GM18502 (cell line): ENCODE measurements at regions not wholly inside any gene's neighbourhood (a gene's known extent, or its start where the extent isn't known, plus 50 kb on each side); places are given as distances from the start of the nearest gene placed in this dataset.

Experiments used
- ATAC-seq: cut with Tn5 transposase; IDR thresholded peaks from one replicate; pipeline ENCODE4 v1.9.1; 2021; ENCODE audit warnings: mild to moderate bottlenecking; ENCODE audit not compliant: unreplicated experiment, poor library complexity

DNA sequence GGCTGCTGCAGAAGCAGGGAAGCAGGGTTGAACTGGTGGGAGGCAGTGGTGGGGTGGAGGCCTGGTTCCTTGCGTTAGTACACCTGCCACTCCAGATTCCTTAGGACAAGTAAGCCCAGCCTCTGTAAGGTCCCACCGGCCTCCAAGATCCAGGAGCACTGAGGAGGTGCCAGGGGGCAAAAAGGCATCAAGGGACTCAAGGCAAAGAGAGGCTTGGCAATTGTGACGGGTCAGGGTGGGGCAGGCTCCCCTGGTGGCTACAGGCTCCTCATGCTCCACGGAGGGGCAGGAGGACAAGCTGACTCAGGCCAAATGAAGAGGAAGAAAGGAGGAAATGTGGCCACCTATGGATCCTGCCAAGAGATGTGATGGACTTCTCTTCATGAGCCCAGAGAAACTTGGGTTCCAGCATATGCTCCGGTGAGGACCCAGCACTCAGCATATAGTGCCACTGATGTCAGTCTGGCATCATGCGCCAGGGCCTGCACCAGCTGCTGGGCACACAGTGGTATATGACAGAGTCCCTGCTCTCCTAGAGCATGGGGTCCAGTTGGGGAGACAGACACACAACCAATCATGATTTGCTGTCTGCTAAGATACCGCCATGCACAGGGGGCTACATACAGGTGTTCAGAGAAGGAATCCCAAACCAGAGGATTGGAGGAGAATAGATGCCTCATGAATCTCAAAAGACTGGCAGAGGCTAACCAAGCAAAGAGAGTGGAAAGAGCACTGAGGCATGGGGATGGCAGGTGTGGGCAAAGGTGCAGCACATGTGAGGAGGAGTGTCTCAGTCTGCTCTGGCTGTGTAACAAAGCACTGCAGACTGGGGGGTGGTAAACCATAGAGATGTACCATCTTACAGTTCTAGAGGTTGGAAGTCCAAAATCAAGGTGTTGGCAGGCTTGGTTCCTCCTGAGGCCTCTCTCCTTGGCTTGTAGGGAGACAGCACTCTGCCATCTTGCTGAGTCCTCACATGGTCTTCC, 249.7 kb downstream of the RHOU start:
- no peak for ATAC-seq

- no peak for ATAC-seq
Measured at GRCh38 chr1:228985661-228986060, 250.4 kb downstream of the RHOU start.

DNA sequence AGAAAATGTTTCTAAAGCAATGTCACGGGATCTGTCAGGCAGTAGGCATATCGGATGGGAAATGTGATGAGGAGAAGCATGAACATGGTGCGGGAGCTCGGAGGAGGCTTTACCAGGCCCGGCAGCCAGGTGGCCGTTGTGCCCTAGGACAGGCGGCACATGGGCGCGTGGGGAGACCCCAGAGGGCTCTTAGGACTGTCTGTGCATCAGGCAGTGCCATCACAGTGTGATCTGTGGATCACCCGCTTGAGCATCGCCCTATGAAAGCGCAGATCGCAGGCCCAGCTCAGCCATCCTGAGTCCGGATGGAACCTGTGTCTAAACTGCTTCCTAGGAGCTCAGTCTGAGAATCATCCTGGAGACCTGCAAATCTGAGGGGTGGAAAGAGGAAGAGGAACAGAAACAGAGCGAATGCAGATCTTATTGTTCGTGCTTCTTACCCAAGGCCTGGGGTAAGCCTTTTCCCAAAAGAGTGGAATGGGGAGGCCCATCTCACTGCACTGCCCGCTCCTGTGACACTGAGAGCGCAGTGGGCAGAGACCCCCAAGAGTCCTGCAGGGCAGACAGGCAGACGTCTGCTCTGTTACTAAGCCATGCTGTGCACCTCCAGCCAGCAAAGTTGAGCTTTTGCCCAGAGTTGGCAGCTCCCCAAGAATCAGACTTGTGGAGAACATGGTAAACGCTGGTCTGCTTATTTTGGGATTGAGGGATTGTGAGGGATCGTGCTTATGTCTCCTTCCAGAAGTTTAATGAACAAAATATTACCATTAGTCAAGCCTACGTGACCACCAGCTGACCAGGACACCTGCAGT, 251.0 kb downstream of the RHOU start:
- no peak for ATAC-seq

GRCh38 chr1:228987286-228987685, 252.0 kb downstream of the RHOU start:
- no peak for ATAC-seq

DNA sequence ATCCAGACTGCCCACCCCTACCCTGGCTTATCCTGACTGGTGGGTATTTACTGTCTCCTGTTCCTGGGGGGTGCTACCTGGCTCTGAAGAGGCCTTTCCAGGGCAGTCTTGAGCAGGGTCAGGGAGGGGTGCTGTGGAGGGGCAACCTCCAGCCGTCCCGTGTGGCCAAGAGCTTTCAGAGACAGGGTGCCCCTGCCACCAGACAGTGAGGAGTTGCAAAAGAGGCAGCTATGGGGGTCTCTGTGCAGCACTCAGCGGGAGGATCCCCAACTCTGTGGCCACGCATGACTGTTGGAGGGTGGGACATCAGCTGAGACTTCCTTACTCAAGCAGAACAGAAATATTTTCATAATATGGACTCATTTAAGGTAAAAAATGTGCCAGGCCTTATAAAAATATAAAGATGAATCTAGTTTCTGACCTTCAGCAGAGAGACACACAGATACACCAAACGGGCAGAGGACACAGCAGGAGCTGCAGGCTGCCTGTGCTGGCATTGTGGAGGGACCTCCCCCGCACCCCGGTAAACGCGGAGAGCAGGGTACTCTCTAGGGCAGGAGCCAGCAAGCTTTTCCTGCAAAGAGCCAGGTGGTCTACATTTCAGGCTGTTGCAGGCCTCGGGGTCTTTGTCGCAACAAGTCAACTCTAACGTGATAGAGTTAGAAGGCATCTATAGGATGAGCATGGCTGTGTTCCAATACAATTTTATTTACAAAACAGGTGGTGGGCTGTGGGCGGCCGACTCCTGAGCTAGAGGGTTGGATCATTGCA, 252.6 kb downstream of the RHOU start:
- no peak for ATAC-seq

DNA sequence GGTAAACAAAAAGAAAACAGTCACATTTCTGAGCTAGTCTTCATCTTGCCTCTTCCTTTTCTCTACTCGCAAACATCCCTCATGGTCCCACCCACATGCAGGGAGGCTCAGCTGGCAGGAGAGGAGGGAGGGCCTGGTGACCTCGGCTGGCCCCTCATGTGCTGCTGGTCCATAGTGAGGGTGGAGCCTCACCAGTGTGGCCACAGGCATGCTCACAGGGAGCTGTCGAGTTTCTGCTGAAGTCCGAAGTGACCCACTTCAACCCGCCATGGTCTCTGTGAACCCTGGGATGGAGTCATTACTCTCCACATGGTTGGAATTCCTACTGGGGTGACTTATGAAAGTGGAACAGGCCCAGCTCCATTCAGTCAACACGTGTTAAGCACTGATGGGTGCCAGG, 253.4 kb downstream of the RHOU start:
- ATAC-seq = no peak

DNA sequence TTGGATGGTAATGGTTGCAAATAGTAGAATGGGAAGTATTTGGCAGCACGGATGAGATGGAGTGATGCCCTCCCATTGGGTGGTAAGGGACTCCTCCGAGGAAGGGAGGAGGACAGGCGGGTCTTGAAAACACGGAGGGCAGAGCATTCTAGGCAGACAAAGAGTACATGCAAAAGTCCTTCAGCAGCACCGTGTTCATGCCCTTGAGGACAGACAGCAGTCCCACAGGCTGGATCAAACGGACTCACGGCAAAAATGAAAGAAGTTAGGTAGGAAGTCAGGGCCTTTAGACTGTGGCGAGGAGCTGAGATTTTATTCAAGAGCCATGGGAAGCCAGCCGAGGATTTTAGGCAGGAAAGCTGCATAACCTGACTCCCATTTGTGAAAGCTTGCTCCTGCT, 253.9 kb downstream of the RHOU start:
- no peak for ATAC-seq

DNA sequence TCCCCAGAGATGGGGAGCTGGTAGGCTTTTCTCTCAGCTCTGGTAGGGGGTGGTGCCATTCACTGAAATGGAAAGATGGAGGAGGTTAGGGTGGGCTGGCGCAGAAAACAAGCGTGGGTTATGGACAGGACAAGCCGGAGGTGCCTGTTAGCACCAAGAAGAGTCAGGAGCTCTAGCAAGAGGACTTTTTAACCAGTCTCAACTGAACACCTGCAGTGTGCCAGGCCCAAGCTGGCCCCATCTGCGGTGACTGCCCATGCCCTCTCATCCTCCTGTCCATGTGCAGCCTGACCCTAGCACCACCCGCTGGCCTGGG, 254.4 kb downstream of the RHOU start:
- ATAC-seq = no peak

GRCh38 chr1:228989992-228990827, 254.9 kb downstream of the RHOU start:
- ATAC-seq = no peak

GRCh38 chr1:228990906-228991569, 255.8 kb downstream of the RHOU start:
- ATAC-seq = no peak

DNA sequence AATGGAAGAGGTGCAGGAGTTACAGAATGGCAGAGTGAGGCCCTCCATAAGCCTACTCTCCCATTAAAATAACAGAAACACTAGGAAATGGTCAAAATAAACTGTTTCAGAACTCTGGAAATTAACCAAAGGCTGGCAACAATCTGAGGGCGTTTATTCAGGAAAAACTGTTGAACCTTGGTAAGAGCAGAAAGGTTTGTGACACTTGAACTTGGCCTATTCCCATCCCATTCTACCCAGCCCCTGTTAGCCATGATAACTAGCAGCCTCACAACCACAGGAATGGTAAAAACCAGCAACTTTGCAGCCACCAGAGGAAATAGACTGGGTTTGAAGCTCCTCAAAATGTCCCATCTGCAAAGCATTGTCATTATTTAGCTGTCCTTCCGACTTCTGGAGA, 256.8 kb downstream of the RHOU start:
- ATAC-seq = no peak

- no peak for ATAC-seq
Measured at GRCh38 chr1:228992907-228993535, 257.7 kb downstream of the RHOU start.

DNA sequence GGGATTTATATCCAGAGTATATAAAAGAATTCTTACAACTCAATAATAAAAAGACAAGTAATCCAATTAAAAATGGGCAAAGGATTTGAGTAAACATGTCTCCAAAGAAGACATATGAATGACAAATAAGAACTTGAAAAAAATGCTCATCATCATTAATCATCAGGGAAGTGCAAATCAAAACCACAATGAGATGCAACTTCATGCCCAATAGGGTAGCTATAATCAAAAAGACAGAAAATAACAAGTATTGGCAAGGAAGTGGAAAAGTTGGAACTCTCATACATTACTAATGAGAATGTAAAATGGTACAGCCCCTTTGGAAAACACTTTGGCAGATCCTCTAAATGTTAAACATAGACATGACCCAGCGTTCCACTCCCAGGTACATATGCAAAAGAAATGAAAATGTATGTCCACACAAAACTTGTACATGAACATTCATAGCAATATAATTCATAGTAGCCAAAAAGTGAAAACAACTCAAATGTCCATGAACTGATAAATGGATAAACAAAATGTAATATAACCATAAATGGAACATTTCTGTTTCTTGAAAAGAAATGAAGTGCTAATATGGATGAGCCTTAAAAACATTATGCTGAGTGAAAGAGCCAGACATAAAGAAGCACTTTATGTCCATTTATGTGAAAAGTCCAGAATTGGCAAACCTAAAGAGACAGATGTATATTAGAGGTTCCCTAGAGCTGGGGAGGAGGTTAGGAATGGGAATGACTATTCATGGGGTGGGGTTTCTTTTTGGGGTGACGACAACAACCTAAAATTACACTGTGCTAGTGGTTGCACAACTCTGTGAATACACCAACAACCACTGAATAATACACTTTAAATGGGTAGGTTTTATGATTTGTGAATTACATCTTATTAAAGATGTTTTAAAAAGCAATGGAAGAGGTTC, 259.7 kb downstream of the RHOU start:
- ATAC-seq = no peak

- ATAC-seq = no peak
Measured at GRCh38 chr1:228996281-228996680, 261.0 kb downstream of the RHOU start.

- no peak for ATAC-seq
Measured at GRCh38 chr1:228997721-228998144, 262.5 kb downstream of the RHOU start.

DNA sequence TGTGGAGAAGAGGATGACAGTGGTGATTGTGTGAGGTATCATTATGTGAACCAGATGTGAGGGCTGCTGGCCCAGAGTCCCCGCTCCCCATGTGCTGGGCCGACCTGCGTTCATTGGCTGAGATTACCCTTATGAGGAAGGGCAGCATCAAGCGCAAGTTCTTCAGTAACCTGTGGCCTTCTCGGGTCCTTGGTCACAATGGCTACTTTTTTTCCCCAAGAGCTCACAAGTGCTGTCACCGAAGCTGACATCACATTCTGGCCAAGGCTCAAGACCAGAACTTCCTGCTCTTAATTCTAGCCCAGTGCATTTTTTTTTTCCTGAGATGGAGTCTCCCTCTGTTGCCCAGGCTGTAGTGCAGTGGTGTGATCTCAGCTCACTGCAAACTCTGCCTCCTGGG, 262.9 kb downstream of the RHOU start:
- no peak for ATAC-seq

DNA sequence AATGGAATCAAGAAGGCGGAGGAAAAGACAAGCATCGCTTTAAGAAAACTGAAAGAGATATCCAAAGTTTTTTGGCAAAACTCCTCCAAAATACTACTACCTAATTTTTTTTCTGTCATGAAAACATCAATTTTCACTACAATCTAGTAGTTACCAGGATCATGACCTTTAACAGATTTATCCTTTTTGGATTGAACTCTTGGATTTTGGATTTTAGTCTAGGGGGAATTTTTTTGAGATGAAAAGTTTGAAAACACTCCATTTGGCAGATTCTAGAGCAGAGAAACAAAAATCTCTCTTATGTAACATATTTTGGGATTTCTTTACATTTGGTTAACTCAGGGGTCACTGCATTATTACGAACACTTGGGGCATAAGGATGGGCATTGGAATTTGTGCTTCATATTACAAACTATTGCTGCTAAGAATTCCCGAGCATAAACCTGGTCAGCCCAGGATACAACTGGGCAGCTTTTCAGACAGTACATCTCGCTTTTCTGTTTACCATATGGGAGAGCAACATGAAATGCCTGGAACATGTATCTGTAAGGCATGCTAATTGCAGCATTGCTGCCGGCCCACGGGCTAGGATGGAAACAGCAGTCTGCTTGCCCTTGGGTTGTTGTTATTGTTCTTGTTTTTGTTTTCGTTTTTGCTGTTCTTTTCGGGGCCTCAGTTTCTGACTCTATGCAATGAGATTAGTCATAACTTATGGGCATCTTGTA, 264.3 kb downstream of the RHOU start:
- no peak for ATAC-seq
